ENCODE measurements at regions not wholly inside any gene's neighbourhood (a gene's known extent, or its start where the extent isn't known, plus 50 kb on each side); places are given as distances from the start of the nearest gene placed in this dataset.

GRCh38 chr11:70606951-70607330 is 208.6 kb downstream of the CTTN start:
- no peak overlapping the region for H3K4me3 ChIP-seq (ENCODE audit: low read depth, low read length)
- ChIA-PET POLR2A (no interaction called here), CTCF (no interaction called here)
- TF ChIP-seq CTCF (IDR thresholded peaks at IDR 0.05; ENCODE audit: insufficient read depth, low read length, missing control alignments), result no peak
- no peak for DNase-seq (ENCODE audit: low read depth, low spot score)

GRCh38 chr11:70607561-70607960 is 209.2 kb downstream of the CTTN start:
- ChIA-PET POLR2A (no interaction called here), CTCF (no interaction called here)
- no peak for DNase-seq (ENCODE audit: low read depth, low spot score)
- H3K4me3 ChIP-seq (ENCODE audit: low read depth, low read length), result no peak overlapping the region
- no peak for TF ChIP-seq CTCF (IDR thresholded peaks at IDR 0.05; ENCODE audit: insufficient read depth, low read length, missing control alignments)

GRCh38 chr11:70608568-70609470 is 210.5 kb downstream of the CTTN start:
- no peak for DNase-seq (ENCODE audit: low read depth, low spot score)
- no peak for TF ChIP-seq CTCF (IDR thresholded peaks at IDR 0.05; ENCODE audit: insufficient read depth, low read length, missing control alignments)
- H3K4me3 ChIP-seq (ENCODE audit: low read depth, low read length), result no peak overlapping the region
- CTCF ChIA-PET, result no interaction called here
- POLR2A ChIA-PET, result no interaction called here

GRCh38 chr11:70610566-70611565 is 212.5 kb downstream of the CTTN start:
- CTCF ChIA-PET, result no interaction called here
- no peak for DNase-seq (ENCODE audit: low read depth, low spot score)
- TF ChIP-seq CTCF (IDR thresholded peaks at IDR 0.05; ENCODE audit: insufficient read depth, low read length, missing control alignments), result no peak
- no peak overlapping the region for H3K4me3 ChIP-seq (ENCODE audit: low read depth, low read length)
- POLR2A ChIA-PET, result no interaction called here

- H3K4me3 ChIP-seq (ENCODE audit: low read depth, low read length), result no peak overlapping the region
- TF ChIP-seq CTCF (IDR thresholded peaks at IDR 0.05; ENCODE audit: insufficient read depth, low read length, missing control alignments), result no peak
- CTCF ChIA-PET, result no interaction called here
- POLR2A ChIA-PET, result no interaction called here
- DNase-seq (ENCODE audit: low read depth, low spot score), result no peak
These were observed 213.5 kb downstream of the CTTN start for GRCh38 chr11:70611821-70612220.

Data from AG04449 (cell line).